Skin of body (tissue), 1 donor: ENCODE measurements at regions not wholly inside any gene's neighbourhood (a gene's known extent, or its start where the extent isn't known, plus 50 kb on each side); places are given as distances from the start of the nearest gene placed in this dataset.

Experiments used
- DNase-seq: peaks from one replicate; lab custom pipeline; 2025; lab: John Stamatoyannopoulos, UW

GRCh38 chr2:186069676-186070075, 331.1 kb downstream of the FSIP2 start:
- DNase-seq = no peak

GRCh38 chr2:186085226-186085625, 346.6 kb downstream of the FSIP2 start:
- no peak for DNase-seq

GRCh38 chr2:186093174-186093573, 354.6 kb downstream of the FSIP2 start:
- no peak for DNase-seq

GRCh38 chr2:186098821-186099220, 360.2 kb downstream of the FSIP2 start:
- no peak for DNase-seq

DNA sequence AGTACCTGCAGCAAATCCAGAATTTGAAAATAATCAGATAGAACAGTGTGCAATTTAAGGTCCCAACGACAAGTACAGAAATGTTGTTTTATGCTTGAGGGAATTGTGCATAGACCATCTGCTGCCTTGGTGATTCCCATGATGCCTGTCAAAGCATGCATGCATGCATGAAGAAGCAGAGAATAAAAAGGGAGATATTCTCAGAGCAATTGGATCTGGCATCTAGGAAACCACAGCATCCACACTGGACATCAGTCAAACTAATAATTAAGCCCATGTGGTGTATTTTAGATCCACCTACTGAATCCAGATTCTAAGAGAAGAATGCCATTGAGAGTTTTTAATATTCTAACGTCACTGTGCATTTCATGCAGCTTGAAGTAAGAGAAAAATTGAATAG, 361.2 kb downstream of the FSIP2 start:
- DNase-seq = peak; percentile 3

GRCh38 chr2:186100636-186101035, 362.0 kb downstream of the FSIP2 start:
- no peak for DNase-seq

DNA sequence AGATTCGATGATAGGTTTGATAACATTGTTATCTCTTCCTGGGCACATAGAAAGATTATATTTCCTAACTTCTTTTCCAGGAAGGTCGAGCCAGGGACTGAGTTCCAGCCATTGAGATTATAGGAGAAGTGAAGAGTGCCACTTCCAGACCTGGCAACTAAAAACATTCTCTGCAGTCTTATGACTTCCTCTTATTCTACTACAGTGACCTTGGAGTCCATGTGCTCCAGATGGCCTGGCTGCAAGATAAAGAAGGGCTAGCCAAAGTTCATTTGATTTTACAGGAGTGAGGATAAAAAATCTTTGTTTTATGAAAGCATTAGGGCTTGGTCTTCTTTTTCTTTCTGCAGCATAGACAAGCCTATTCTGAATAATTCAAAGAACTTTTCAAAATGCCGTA, 363.0 kb downstream of the FSIP2 start:
- peak; percentile 1 for DNase-seq

DNA sequence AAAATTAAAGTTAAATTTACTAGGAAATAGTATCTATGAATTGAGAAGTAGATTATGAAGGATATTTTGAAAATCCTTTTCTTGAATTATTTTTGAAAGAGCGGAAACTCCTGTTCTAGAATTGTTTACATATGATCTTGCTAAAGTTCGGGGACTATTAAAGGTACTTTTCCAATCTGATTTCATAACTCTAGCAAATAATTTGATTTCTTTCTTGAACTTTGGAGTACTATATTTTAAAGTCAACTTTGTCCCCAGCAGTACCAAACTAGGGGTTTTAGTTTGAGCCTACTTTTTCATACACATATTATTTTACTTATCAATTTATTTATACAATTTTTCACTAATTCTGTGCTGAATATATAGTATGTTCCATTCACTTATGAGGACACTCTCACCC, 364.7 kb downstream of the FSIP2 start:
- no peak for DNase-seq

- no peak for DNase-seq
Observed at GRCh38 chr2:186105016-186105724, 366.6 kb downstream of the FSIP2 start.

DNA sequence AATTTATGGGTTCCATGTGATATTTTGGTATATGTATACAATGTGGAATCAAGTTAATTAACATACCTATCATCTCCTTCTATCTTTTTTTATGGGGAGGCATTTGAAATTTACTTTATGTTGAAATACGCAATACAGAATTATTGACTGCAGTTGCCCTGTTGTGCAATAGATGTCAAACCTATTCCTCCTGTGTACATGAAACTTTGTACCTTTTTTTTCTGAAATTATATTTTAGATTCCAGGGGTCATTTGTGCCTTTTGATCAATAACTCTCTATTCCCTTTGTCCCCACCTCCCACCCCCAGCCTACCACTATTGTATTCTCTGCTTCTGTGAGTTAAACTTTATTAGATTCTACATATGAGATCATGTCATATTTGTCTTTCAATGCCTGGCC, 369.9 kb downstream of the FSIP2 start:
- no peak for DNase-seq

DNA sequence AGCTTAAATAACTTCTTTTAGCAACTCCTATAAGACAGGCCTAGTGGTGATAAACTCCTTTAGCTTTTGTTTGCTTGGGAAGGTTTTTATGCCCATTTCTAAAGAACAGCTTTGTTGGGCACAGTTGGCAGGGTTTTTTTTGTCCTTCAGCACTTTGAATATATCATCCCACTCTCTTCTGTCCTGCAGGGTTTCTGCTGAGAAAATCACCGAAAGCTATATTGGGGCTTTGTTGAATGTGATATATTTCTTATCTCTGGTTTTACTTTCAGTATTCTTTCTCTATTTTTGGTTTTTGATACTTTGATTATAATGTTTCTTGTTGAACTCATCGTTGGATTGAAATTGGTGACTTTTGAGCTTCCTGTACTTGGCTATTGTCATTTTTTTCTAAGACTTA, 372.8 kb upstream of the ZC3H15 start:
- no peak for DNase-seq

DNA sequence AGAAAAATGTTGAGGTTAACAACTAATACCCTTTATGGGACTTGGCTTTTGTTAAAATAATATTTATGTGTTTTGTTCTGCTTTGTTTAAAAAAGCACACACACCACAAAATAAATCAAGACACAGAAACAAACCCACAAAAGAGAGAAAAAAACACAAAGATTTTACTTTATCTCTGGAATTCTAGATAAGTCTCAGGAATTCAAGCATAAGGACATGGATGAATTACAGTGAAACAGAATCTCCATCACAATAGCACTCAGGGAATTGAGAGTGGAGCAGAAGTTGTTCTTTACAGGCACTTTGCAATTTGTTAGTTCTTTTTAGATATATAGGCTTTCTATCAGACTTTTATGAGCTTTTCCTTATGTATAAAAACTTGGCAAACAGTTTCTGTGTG, 360.9 kb upstream of the ZC3H15 start:
- DNase-seq = no peak

DNA sequence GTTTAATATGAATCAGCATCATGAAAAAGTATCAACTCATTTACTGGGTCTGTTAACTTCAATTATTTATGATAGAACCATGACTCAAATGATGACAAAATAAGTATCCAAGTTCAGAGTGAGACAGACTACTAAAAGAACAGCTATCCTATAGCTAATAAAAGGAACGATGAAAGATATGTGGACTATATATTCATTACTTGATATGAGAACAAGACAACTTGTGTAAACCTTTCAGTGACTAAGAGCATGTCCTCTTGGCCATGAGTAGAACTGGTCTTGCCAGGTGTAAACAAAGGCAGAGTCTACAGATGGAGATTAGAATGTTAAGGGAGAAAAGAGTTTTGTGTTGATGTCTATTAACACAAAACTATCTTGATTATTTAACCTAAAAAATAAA, 360.4 kb upstream of the ZC3H15 start:
- no peak for DNase-seq

GRCh38 chr2:186126181-186126580, 359.9 kb upstream of the ZC3H15 start:
- no peak for DNase-seq

- no peak for DNase-seq
Observed at GRCh38 chr2:186129767-186130581, 356.1 kb upstream of the ZC3H15 start.

DNA sequence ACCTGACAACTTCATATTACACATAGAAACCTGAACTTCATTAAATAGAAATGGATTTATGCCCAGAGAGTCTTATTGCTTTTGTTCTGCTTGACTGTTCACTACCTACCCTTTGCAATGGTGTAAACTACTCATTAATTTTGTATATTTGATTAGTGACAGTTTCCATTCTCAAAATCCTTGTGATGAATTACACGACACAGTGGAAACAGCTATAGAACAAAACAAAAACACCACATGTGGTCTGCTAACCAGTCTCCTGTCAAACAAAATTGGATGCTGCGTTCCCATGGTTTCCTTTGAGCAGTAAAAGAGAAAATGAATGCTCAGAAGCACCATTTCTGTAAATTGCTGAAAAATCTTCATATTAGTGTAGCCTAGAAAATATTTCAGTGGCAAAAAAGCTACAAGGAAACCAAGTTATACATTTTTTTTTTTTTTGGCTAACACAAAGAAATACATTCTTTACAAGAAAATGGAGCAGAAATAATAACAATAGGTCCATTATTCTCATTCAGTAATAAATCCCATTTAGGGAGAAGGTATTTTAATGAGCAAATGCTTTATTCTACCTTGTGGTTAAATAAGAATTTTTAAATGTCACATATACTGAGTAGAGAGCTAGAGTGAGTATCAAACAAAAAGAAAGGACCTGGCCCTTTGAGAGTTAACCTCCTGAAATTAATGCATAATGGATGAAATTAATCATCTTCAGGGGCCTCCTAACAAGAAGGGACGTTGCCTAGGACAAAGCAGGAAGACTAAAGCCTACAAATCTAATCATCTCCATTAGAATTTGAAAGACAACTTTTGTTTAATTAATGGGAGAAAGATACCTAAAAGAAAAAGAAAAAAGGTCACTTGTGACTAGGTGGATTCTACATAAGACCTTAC, 355.1 kb upstream of the ZC3H15 start:
- no peak for DNase-seq

DNA sequence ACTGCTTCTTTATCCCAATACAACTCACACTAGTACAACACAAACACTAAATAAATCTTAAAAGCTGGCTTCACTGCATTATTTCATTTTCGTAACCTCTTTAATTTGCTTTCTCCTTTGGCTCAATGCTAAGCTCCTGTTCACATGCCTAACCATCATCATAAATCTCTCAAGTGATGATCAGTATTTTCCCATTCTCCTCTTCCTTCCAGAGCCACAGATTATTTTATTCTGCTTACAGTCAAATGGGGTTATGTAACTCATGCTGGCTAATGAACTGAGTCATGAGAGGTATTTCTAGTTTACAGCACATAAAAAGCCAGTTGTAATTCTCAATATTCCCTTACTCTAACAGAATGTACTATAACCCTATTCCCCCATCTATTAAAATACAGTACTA, 350.4 kb upstream of the ZC3H15 start:
- DNase-seq = no peak

DNA sequence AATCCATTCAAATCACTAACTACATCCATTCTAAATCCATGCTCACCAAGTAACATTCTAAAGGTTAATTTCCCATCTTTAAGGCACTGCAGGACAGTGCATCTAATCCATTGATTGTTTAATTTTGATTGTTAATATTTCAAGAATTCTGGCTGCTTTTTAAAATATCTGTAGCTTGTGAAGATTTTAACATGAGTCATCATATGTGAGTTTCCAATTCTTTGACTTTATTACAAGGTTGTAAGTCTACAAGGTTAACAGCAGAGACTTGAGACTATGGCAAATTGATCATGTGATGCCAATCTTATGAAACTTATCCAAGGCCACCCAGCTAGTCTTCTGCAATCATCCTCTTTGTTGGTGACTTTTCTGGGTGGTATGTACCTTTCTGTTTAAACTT, 349.2 kb upstream of the ZC3H15 start:
- no peak for DNase-seq

GRCh38 chr2:186138845-186139244, 347.2 kb upstream of the ZC3H15 start:
- no peak for DNase-seq

- DNase-seq = no peak
Observed at GRCh38 chr2:186159101-186159500, 327.0 kb upstream of the ZC3H15 start.

GRCh38 chr2:186164325-186164724, 321.7 kb upstream of the ZC3H15 start:
- no peak for DNase-seq

- no peak for DNase-seq
Observed at GRCh38 chr2:186170693-186171092, 315.4 kb upstream of the ZC3H15 start.
